ENCODE measurements at regions not wholly inside any gene's neighbourhood (a gene's known extent, or its start where the extent isn't known, plus 50 kb on each side); places are given as distances from the start of the nearest gene placed in this dataset.

DNA sequence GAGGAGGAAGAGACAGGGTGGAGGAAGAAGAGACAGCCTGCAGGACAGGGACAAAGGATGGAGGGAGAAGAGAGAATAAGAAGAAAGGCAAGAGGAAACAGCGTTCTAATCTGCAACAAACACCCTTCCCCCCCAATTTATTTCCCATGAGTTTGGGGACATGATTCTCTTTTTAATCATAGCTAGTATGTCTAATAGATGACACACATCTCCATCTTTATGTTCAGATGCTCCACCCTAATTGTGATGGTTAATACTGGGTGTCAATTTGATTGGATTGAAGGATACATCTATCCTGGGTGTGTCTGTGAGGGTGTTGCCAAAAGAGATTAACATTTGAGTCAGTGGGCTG, 200.8 kb downstream of the VCY1B start:
- Histone ChIP-seq H3K9ac (ENCODE audit: low read length) (no peak overlapping the region), H3F3A (ENCODE audit: insufficient read depth, low read length, poor library complexity, severe bottlenecking) (no peaks in the 10 kb centered on the region), H3K9me2 (ENCODE audit: insufficient read depth, low read length) (no peaks in the 10 kb centered on the region), H4K20me1 (ENCODE audit: insufficient read depth) (no peaks in the 10 kb centered on the region), H2AFZ (ENCODE audit: low read depth, low read length) (no peak overlapping the region), H3K4me3 (ENCODE audit: low read length) (no peak overlapping the region), H3K9me3 (ENCODE audit: low read length) (no peaks in the 10 kb centered on the region), H3K4me2 (ENCODE audit: low read length) (no peak overlapping the region), H3K79me2 (replicated peaks; ENCODE audit: insufficient read depth, low read length) (no peaks in the 10 kb centered on the region), H3K27me3 (ENCODE audit: insufficient read depth, low read depth, low read length) (no peaks in the 10 kb centered on the region), H3K36me3 (ENCODE audit: insufficient read depth, low read length) (no peaks in the 10 kb centered on the region), H3K27ac (ENCODE audit: low read length) (peak overlapping the region; percentile 16)
- no peak for TF ChIP-seq TAF1 (IDR thresholded peaks at IDR 0.05; ENCODE audit: low read depth)
- no peak for TF ChIP-seq EP300 (conservative IDR thresholded peaks at IDR 0.05; ENCODE audit: poor library complexity, severe bottlenecking)
- TF ChIP-seq, protein P1, sequence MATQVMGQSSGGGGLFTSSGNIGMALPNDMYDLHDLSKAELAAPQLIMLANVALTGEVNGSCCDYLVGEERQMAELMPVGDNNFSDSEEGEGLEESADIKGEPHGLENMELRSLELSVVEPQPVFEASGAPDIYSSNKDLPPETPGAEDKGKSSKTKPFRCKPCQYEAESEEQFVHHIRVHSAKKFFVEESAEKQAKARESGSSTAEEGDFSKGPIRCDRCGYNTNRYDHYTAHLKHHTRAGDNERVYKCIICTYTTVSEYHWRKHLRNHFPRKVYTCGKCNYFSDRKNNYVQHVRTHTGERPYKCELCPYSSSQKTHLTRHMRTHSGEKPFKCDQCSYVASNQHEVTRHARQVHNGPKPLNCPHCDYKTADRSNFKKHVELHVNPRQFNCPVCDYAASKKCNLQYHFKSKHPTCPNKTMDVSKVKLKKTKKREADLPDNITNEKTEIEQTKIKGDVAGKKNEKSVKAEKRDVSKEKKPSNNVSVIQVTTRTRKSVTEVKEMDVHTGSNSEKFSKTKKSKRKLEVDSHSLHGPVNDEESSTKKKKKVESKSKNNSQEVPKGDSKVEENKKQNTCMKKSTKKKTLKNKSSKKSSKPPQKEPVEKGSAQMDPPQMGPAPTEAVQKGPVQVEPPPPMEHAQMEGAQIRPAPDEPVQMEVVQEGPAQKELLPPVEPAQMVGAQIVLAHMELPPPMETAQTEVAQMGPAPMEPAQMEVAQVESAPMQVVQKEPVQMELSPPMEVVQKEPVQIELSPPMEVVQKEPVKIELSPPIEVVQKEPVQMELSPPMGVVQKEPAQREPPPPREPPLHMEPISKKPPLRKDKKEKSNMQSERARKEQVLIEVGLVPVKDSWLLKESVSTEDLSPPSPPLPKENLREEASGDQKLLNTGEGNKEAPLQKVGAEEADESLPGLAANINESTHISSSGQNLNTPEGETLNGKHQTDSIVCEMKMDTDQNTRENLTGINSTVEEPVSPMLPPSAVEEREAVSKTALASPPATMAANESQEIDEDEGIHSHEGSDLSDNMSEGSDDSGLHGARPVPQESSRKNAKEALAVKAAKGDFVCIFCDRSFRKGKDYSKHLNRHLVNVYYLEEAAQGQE (IDR thresholded peaks at IDR 0.05; ENCODE audit: borderline replicate concordance), result no peak
- TF ChIP-seq RAD21 (conservative IDR thresholded peaks at IDR 0.05), result no peak
- TF ChIP-seq SMC3 (conservative IDR thresholded peaks at IDR 0.05; ENCODE audit: poor library complexity), result no peak
- TF ChIP-seq, protein P2, sequence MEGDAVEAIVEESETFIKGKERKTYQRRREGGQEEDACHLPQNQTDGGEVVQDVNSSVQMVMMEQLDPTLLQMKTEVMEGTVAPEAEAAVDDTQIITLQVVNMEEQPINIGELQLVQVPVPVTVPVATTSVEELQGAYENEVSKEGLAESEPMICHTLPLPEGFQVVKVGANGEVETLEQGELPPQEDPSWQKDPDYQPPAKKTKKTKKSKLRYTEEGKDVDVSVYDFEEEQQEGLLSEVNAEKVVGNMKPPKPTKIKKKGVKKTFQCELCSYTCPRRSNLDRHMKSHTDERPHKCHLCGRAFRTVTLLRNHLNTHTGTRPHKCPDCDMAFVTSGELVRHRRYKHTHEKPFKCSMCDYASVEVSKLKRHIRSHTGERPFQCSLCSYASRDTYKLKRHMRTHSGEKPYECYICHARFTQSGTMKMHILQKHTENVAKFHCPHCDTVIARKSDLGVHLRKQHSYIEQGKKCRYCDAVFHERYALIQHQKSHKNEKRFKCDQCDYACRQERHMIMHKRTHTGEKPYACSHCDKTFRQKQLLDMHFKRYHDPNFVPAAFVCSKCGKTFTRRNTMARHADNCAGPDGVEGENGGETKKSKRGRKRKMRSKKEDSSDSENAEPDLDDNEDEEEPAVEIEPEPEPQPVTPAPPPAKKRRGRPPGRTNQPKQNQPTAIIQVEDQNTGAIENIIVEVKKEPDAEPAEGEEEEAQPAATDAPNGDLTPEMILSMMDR (IDR thresholded peaks at IDR 0.05; ENCODE audit: poor library complexity, severe bottlenecking), result no peak
- no peak for TF ChIP-seq EZH2 (IDR thresholded peaks at IDR 0.05; ENCODE audit: borderline replicate concordance, insufficient read depth, low read length, poor library complexity, severe bottlenecking)

GRCh38 chrY:14277029-14277428, 221.0 kb downstream of the VCY1B start:
- Histone ChIP-seq H3K4me2 (ENCODE audit: low read length) (no peak overlapping the region), H3K79me2 (replicated peaks; ENCODE audit: insufficient read depth, low read length) (no peaks in the 10 kb centered on the region), H2AFZ (ENCODE audit: low read depth, low read length) (no peak overlapping the region), H3K27me3 (ENCODE audit: insufficient read depth, low read depth, low read length) (no peaks in the 10 kb centered on the region), H3F3A (ENCODE audit: insufficient read depth, low read length, poor library complexity, severe bottlenecking) (no peaks in the 10 kb centered on the region), H4K20me1 (ENCODE audit: insufficient read depth) (no peaks in the 10 kb centered on the region), H3K9ac (ENCODE audit: low read length) (no peak overlapping the region), H3K9me2 (ENCODE audit: insufficient read depth, low read length) (no peaks in the 10 kb centered on the region), H3K36me3 (ENCODE audit: insufficient read depth, low read length) (no peaks in the 10 kb centered on the region), H3K27ac (ENCODE audit: low read length) (no peak overlapping the region), H3K9me3 (ENCODE audit: low read length) (no peaks in the 10 kb centered on the region), H3K4me3 (ENCODE audit: low read length) (no peak overlapping the region)
- no peak for TF ChIP-seq SMC3 (conservative IDR thresholded peaks at IDR 0.05; ENCODE audit: poor library complexity)
- no peak for TF ChIP-seq EP300 (conservative IDR thresholded peaks at IDR 0.05; ENCODE audit: poor library complexity, severe bottlenecking)
- TF ChIP-seq POLR2AphosphoS5 (IDR thresholded peaks at IDR 0.05), result no peak
- no peak for TF ChIP-seq EZH2 (IDR thresholded peaks at IDR 0.05; ENCODE audit: borderline replicate concordance, insufficient read depth, low read length, poor library complexity, severe bottlenecking)
- TF ChIP-seq RAD21 (conservative IDR thresholded peaks at IDR 0.05), result no peak
- TF ChIP-seq, protein P1 (IDR thresholded peaks at IDR 0.05; ENCODE audit: borderline replicate concordance), result no peak
- no peak for TF ChIP-seq MXI1 (conservative IDR thresholded peaks at IDR 0.05; ENCODE audit: poor library complexity, severe bottlenecking)
- no peak for TF ChIP-seq TAF1 (IDR thresholded peaks at IDR 0.05; ENCODE audit: low read depth)
- TF ChIP-seq, protein P2 (IDR thresholded peaks at IDR 0.05; ENCODE audit: poor library complexity, severe bottlenecking), result no peak

Data from neural cell (in vitro differentiated cells).